ENCODE measurements at regions not wholly inside any gene's neighbourhood (a gene's known extent, or its start where the extent isn't known, plus 50 kb on each side); places are given as distances from the start of the nearest gene placed in this dataset.

DNA sequence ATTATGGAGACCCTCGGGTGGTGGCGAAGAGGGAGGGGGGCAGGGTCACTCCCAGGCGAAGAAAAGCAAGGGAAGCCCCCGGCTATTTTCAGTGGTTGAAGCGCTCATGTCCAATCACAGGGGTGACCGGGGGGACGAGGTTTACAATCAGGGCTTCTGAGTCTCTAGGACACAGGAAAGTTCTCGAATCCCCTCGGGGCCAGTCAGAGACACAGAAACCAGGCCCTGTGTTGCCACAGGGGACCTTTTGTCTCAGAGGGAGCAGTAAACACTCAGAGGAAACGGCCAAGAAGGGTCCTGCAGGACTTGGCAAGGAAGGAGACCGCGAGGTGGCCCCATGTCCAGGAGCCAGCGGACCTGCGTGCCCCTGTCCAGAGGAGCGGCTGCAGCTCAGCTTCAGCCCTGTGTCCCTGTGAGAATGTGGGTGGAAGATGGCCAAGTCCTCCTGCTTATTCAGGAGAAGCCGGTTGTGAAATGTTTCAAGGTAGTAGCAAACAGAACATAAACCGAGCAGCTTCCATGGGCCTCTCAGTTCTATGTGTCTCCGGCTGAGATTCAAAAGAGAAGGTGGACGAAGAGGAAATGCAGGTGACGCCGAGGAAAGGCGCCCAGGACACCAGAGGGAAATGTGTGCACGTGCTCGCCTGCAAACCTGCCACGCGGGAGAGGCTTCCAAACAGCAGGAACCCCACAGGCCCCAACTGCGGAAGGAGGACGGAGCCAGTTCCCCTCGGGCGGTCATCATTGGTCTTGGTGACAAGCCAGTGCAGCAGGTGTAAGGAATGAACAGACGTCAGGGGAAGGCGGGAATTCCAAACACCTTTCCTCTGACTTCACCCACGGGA is 357.6 kb downstream of the BRD1 start:
- TF ChIP-seq, protein P1, sequence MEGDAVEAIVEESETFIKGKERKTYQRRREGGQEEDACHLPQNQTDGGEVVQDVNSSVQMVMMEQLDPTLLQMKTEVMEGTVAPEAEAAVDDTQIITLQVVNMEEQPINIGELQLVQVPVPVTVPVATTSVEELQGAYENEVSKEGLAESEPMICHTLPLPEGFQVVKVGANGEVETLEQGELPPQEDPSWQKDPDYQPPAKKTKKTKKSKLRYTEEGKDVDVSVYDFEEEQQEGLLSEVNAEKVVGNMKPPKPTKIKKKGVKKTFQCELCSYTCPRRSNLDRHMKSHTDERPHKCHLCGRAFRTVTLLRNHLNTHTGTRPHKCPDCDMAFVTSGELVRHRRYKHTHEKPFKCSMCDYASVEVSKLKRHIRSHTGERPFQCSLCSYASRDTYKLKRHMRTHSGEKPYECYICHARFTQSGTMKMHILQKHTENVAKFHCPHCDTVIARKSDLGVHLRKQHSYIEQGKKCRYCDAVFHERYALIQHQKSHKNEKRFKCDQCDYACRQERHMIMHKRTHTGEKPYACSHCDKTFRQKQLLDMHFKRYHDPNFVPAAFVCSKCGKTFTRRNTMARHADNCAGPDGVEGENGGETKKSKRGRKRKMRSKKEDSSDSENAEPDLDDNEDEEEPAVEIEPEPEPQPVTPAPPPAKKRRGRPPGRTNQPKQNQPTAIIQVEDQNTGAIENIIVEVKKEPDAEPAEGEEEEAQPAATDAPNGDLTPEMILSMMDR (IDR thresholded peaks at IDR 0.05; ENCODE audit: low read depth, low read length, missing control alignments), result no peak
- DNase-seq (ENCODE audit: extremely low read depth, low read depth), result no peak
- H3K4me3 ChIP-seq (replicated peaks; ENCODE audit: low read depth, low read length), result no peak overlapping the region

DNA sequence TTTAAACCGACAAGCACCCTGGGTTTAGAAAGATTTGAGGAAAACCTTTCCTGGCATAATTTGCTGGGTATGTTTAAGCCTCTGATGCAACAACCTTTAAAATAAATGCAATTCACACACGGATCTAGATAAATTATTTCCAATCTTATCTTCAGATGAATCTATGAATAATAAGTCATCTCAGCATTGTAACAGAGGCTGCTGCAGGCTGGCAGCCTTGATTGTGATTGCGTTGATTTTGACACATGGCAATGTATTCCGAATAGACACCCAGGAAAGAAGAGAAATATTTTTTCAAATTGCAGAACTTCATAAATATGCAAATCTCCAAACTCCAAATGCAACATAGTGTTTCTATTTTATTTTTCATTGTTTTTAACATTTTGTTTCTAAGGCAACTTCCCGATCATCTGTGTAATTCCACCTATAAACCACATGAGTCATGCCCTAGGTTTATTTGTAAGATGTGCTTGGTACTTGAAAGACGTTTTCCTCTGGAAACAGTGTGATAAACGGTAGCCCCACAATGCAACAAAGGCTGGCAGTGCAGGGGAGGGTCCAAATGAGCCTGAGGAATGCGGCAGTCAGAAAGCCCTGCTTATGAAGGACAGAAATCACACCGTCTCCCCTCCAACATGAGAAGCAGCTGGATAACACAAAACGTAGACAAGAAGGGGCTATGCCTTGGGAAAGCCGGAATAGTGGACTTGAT is 359.0 kb downstream of the BRD1 start:
- TF ChIP-seq, protein P1 (IDR thresholded peaks at IDR 0.05; ENCODE audit: low read depth, low read length, missing control alignments), result no peak
- DNase-seq (ENCODE audit: extremely low read depth, low read depth), result no peak
- no peak overlapping the region for H3K4me3 ChIP-seq (replicated peaks; ENCODE audit: low read depth, low read length)

DNA sequence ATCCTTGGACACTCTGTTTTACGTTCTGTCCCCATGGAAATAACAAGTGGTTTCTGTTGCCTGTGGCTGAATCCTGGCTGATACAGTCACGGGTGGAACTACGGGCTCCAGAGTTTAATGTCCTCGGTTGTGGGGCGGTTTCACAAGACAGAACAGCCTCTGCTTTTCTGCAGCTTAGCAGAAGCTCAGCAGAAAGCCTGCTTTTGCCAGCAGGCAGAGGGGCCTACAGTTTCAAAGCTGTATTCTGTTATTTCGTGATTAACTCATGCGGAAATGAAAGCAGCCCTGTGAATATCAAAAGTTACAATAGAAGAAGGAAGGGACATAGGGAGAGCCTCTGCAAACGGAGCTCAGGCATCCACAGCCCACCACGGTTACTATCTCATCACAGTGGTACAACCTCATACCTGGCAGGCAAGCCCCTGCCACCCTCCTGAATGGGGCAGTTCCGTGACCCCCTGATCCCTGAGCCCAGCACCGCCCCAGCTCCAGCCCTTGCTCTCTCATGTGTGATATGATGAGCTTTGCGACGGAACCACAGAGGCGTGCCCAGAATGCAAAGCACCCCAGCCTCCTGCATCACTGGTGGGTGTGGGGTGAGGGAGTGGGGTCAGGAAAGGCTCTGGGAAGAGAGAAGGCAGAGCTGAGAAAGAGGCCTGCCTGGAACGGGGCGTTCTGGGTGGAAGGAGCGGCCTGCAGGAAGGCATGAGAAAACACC is 360.6 kb downstream of the BRD1 start:
- no peak overlapping the region for H3K4me3 ChIP-seq (replicated peaks; ENCODE audit: low read depth, low read length)
- TF ChIP-seq, protein P1 (IDR thresholded peaks at IDR 0.05; ENCODE audit: low read depth, low read length, missing control alignments), result no peak

DNA sequence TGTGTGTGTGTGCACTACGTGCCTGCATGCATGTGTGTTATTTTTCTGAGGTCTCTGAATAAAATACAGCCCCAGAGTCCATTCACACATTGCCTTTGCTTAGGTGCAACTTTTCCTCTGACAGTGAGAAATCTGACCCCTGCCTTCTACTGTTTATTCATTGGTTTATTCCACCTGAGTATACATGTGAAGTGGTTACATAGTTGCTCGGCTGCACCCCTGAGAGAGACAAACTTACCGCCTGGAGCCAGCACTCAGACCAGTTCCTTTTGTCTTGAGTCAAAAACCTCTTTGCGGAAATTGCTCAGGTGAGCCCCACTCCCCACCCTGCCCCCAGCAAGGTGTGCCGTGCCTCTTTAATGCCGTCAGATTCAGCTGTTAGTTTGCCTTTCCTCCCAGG is 363.6 kb downstream of the BRD1 start:
- DNase-seq (ENCODE audit: extremely low read depth, low read depth), result no peak
- H3K4me3 ChIP-seq (replicated peaks; ENCODE audit: low read depth, low read length), result no peak overlapping the region
- TF ChIP-seq, protein P1 (IDR thresholded peaks at IDR 0.05; ENCODE audit: low read depth, low read length, missing control alignments), result no peak

More for the DNA sequence above, 360.6 kb downstream of the BRD1 start:
- no peak for DNase-seq (ENCODE audit: extremely low read depth, low read depth)

DNA sequence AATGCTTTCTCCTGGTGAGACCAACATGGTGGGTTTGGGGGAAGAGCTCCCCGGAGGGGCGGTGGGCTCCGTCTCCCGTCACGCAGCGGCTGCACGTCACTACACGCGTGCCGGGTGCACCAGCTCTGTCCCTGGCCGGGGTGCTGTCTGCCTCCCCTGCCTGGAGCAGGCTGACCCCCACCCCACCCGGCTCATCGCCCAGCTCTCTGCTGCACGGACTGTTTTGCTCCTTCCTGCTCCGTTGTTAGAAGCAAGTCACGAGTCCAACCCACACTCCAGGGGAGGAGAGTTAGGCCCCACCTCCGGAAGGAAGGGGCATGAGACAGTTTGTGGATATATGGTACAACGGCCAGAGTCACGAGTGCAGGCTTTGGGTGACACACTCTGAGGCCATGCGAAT is 364.9 kb downstream of the BRD1 start:
- no peak overlapping the region for H3K4me3 ChIP-seq (replicated peaks; ENCODE audit: low read depth, low read length)
- no peak for DNase-seq (ENCODE audit: extremely low read depth, low read depth)
- TF ChIP-seq, protein P1 (IDR thresholded peaks at IDR 0.05; ENCODE audit: low read depth, low read length, missing control alignments), result no peak

DNA sequence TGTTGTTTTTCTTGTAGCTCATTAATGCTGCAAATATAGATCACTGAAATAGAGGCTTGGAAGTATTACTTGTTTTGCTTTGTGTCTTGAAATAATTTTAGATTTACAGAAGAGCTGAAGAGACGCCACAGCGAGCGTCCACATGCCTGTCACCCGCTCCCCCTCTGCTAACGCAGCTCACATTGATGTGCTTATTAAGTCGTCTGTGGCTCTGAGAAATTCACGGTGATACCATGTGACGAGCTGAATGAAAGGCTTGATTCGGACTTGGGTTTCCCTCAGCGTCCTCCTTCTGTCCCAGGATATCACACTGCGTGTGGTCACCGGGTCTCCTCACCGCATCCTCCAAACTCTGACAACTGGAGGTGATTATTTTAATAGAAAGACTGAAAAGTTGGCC is 365.4 kb downstream of the BRD1 start:
- TF ChIP-seq, protein P1 (IDR thresholded peaks at IDR 0.05; ENCODE audit: low read depth, low read length, missing control alignments), result no peak
- no peak for DNase-seq (ENCODE audit: extremely low read depth, low read depth)
- no peak overlapping the region for H3K4me3 ChIP-seq (replicated peaks; ENCODE audit: low read depth, low read length)
